GM18907 (cell line): ENCODE measurements at regions not wholly inside any gene's neighbourhood (a gene's known extent, or its start where the extent isn't known, plus 50 kb on each side); places are given as distances from the start of the nearest gene placed in this dataset.

ENCODE experiments used
- ATAC-seq: cut with Tn5 transposase; IDR thresholded peaks from one replicate; pipeline ENCODE4 v1.9.1; 2021; ENCODE audit warnings: mild to moderate bottlenecking, moderate library complexity; ENCODE audit not compliant: unreplicated experiment

DNA sequence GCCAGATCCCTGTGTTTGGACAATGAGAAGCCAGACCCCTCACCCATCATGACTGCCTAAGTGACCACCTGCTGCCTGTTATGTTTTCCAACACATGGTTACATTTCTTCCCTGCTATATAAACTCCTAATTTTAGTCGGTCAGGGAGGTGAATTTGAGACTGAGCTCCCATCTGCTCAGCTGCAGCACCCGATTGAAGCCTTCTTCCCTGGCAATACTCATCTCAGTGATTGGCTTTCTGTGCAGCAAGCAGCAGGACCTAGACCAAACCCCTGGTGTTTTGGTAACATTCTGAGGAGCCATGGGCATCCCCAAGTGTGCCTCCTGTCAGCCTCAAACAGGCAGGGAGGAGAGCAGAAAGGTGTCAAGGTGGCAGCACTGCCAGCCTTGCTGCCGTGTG is 141.2 kb downstream of the CD8B2 start:
- ATAC-seq = no peak

DNA sequence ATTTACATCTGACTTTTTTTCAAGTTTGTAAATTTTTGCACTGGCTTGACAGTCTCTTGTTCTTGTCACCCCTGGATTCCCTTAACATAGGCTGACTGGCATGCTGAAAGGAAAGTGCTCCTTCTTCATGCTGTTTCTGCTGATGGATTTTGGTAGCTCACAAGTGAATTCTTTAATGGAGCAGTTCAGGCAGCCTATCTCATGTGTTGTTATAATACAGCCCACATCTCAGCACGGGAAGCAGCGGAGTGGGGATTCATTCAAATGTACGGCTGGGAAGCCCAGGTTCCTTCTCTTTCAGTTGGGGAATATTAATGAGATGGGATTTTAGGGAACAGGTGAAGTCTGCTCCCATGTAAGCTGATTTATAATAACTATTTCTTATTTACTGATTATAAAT is 142.8 kb downstream of the CD8B2 start:
- no peak for ATAC-seq

GRCh38 chr2:106631281-106631680 is 144.1 kb downstream of the CD8B2 start:
- ATAC-seq = no peak

DNA sequence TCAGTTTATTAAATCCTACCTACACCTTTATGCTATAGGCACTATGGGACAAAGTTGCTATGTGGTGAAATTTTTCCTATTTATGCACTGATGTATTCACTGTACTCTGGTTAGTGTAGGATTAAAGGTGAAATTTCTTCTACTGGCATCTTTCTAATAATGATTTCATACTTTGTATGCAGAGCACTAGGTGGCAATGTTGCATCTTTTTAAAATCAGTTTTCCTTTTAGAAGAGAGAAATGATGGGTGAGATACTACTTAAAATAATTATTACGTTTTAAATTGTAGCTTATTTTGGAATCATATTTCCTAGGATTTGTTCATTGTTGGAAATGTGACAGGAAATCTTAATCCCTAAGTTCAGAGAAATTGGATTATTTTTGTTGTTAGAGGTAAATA is 150.9 kb downstream of the CD8B2 start:
- no peak for ATAC-seq

GRCh38 chr2:106638580-106638979 is 151.4 kb downstream of the CD8B2 start:
- no peak for ATAC-seq

DNA sequence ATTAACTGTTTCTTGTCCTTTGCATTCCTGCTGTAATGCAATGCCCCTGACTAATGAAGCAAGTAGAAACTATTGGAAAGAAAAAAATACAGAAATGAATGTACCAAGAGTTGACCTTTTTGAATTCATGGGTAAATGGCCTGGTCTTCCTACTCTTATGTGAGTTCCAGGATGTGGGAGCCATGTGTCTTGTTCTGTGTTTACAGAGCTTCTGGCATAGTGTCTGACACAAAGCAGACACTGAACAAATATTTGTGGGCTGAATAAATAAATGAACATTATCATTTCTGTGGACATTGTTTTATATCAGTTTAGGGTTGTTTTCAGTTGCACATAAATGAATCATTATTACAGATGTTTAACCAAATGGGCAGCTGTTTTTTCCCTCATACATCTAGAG is 155.5 kb downstream of the CD8B2 start:
- ATAC-seq = no peak

DNA sequence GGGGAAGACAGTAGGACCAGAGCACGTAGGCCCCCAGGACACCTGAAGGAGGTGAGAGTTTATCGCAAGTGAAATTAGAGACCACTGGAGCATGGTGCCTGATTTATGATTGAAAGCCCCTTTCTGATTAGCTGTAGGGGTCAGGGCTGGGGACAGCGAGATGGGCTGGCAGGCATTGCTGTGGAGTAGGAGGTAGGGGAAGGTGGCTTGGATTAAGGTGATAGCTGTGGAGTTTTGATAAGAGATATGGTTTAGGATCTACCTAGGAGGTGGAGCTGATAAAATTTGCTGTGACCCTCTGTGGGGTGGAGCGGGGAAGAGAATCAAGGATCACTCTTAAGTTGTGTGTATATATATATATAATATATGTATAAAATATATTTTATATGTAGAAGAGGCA is 157.5 kb downstream of the CD8B2 start:
- no peak for ATAC-seq

GRCh38 chr2:106646605-106647004 is 159.4 kb downstream of the CD8B2 start:
- no peak for ATAC-seq

DNA sequence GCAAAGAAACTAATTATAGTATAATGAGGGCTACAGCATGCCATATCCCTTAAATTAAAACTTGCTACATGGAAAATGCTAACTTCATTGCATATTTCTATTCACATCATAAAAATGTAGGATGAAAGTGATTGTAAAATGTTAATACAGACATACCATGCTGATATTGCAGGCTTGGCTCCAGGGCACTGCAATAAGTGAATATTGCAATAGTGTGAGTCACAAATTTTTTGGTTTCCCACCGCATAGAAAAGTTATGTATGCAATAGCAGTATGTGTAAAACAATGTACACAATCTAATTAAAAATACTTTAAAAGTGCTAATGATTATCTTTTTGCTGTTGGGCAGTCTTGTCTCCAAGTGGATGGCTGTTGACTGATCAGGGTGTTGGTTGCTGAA is 162.1 kb downstream of the CD8B2 start:
- no peak for ATAC-seq

- no peak for ATAC-seq
Observed at GRCh38 chr2:106653465-106653864, 166.3 kb downstream of the CD8B2 start.

- no peak for ATAC-seq
Observed at GRCh38 chr2:106658616-106659015, 171.5 kb downstream of the CD8B2 start.

- ATAC-seq = peak; percentile 84
Observed at GRCh38 chr2:106664669-106665068, 177.5 kb downstream of the CD8B2 start.

DNA sequence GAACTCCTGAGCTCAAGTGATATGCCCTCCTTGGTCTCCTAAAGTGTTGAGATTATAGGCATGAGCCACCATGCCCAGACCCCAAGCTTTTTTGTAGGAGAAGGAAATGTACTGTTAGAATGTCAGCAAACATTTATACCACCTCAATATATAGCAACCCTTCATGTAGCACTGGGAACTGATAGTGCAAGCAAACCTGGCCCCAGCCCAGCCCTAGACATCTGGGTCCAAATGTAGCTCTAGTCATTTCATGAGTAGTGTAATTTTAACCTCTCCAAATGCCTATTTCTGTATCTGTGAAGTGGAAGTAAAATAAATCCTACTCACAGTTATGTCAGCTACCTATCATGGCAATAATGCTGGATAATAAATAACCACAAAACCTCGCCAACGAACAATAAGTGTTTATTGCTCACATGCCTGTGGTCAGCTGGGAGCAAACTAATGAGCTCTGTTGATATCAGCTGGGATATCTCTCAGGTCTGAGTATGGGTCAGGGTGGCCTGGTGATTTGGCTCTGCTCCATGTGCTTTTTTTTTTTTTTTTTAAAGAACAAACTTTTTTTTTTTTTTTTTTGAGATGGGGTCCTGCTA is 180.4 kb downstream of the CD8B2 start:
- no peak for ATAC-seq

GRCh38 chr2:106685180-106685897 is 198.2 kb downstream of the CD8B2 start:
- no peak for ATAC-seq

DNA sequence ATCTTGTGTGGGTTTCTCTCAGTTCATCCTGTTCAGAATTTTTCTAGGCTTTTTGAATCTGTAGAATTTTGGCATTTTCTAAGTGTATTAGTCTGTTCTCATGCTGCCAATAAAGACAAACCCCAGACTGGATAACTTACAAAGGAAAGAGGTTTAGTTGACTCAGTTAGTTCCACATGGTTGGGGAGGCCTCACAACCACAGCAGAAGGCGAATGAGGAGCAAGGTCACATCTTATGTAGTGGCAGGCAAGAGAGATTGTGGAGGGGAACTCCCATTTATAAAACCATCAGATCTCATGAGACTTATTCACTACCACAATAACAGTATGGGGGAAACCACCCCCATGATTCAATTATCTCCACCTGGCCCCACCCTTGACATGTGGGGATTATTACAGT is 199.2 kb downstream of the ST6GAL2 start:
- ATAC-seq = no peak

DNA sequence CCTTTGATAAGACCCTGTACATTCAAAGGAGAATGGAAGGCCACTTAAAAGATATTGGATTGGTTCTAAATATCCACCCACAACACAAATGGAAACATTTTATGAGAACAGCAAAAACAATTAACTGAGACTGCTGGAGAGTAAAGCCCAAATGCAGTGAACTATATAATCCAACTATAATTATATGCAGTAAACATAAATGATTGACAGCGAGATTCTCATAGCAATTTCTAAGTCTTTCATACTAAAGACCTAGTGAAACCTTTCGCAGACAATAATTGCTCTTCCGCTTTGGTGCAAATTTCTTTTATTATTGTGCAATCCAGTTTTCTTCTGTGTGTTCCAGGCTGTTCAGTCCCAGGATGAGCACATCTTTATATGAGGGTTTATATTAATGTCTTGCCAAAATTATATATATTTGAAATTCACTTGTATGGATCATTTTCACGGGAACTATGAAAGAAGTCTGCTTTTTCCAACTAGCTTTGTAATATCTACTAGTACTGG is 190.9 kb downstream of the ST6GAL2 start:
- ATAC-seq = no peak

- no peak for ATAC-seq
Observed at GRCh38 chr2:106695919-106696318, 190.0 kb downstream of the ST6GAL2 start.

- no peak for ATAC-seq
Observed at GRCh38 chr2:106700616-106701015, 185.4 kb downstream of the ST6GAL2 start.

DNA sequence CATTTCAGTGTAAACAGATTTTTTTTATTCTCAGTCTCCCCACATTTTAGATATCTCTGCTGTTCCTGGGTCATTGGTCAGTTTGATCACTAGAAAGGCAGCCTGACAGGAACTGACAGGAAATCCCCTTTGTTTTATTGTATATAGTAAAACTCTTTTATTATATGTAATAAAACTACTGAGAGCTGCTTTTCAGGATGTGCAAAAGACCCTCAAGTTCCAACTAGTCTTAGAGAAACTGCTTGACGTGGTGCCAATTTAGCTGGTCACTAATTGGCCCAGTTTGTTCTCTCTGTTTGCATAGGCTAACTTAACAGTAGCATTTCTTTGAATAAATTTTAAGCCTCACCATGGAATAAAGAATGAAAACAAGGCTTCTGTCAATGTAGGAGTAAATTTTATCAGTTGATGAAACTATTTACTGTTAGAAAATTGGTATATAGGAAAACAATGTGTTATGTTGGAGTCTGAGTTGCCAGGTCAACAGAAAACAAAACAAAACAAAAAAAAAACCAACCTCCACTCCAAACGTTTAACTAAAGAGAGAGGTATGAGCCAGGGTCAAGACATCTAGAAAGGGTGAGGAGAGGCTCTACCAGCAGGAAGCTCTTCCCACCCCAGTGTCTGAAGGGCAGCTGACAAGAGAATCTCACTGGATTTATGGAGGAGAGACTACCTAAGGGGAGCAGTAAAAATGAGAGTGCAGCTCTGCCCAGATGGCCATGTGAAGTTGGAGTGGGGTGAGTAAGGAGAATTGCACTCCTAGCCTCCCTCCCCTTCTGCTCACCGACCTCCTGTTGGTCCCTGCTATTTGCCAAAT is 184.6 kb downstream of the ST6GAL2 start:
- ATAC-seq = no peak

GRCh38 chr2:106703161-106703560 is 182.8 kb downstream of the ST6GAL2 start:
- no peak for ATAC-seq

DNA sequence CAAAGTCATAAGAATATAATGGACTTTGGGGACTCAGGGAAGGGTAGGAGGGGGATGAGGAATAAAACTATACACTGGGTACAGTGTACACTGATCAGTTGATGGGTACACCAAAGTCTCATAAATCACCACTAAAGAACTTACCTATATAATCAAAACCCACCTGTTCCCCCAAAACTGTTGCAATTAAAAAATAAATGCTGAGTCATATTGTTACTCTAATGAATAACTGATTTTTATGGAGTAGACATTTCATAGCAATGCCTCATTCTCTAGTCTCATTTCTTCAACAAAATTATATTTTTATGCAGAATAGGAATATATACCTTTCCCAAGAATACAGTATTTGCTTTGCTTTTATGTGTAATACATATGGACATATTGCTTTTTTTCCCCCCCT is 181.2 kb downstream of the ST6GAL2 start:
- no peak for ATAC-seq

GRCh38 chr2:106705877-106706276 is 180.1 kb downstream of the ST6GAL2 start:
- ATAC-seq = no peak
